H9 (cell line): ENCODE measurements at regions not wholly inside any gene's neighbourhood (a gene's known extent, or its start where the extent isn't known, plus 50 kb on each side); places are given as distances from the start of the nearest gene placed in this dataset.

Source experiments
- DNase-seq: peaks from one replicate; pipeline ENCODE4 v3.0.0-alpha.2; 2017
- H2AFZ ChIP-seq: one replicate; pipeline ENCODE4 v1.6.1; 2013; ENCODE audit warnings: mild to moderate bottlenecking, low read length, control low read depth, moderate library complexity
- H2AK5ac ChIP-seq: 2 replicates; pipeline ENCODE4 v1.6.1; 2013; ENCODE audit warnings: low read length, control low read depth, mixed read lengths; ENCODE audit not compliant: insufficient read length
- H2BK120ac ChIP-seq: one replicate; pipeline ENCODE4 v1.6.1; 2013; ENCODE audit warnings: low read depth, mild to moderate bottlenecking, low read length, control low read depth, inconsistent platforms; ENCODE audit not compliant: poor library complexity, severe bottlenecking
- H2BK12ac ChIP-seq: 2 replicates; pipeline ENCODE4 v1.6.1; 2013; ENCODE audit warnings: low read length, control low read depth, mixed read lengths, low read depth; ENCODE audit not compliant: insufficient read length
- H2BK15ac ChIP-seq: 2 replicates; pipeline ENCODE4 v1.6.1; 2013; ENCODE audit warnings: low read depth, low read length, control low read depth
- H2BK20ac ChIP-seq: one replicate; pipeline ENCODE4 v1.6.1; 2013; ENCODE audit warnings: low read depth, mild to moderate bottlenecking, low read length, control low read depth, inconsistent platforms; ENCODE audit not compliant: poor library complexity, severe bottlenecking
- H2BK5ac ChIP-seq: 2 replicates; pipeline ENCODE4 v1.6.1; 2013; ENCODE audit warnings: low read length, control low read depth, mixed read lengths; ENCODE audit not compliant: insufficient read length
- H3K14ac ChIP-seq: 2 replicates; pipeline ENCODE4 v1.6.1; 2013; ENCODE audit warnings: low read length, control low read depth; ENCODE audit not compliant: insufficient read depth
- H3K18ac ChIP-seq: 2 replicates; pipeline ENCODE4 v1.6.1; 2013; ENCODE audit warnings: low read depth, mild to moderate bottlenecking, mixed read lengths, low read length, control low read depth; ENCODE audit not compliant: insufficient read length
- H3K23ac ChIP-seq: 2 replicates; pipeline ENCODE4 v1.6.1; 2013; ENCODE audit warnings: low read length, control low read depth, mixed read lengths, low read depth; ENCODE audit not compliant: insufficient read length
- H3K23me2 ChIP-seq: 2 replicates; pipeline ENCODE4 v1.6.1; 2013; ENCODE audit warnings: low read depth, mild to moderate bottlenecking, mixed read lengths, low read length, control low read depth; ENCODE audit not compliant: insufficient read length, poor library complexity, severe bottlenecking
- H3K27ac ChIP-seq: 2 replicates; pipeline ENCODE4 v1.5.1; 2013; ENCODE audit warnings: low read length, control low read depth, mixed read lengths, low read depth; ENCODE audit not compliant: insufficient read length
- H3K27me3 ChIP-seq: 2 replicates; pipeline ENCODE4 v1.6.1; 2013; ENCODE audit warnings: low read length, control low read depth, inconsistent platforms; ENCODE audit not compliant: insufficient read depth
- H3K4ac ChIP-seq: 2 replicates; pipeline ENCODE4 v1.6.1; 2013; ENCODE audit warnings: low read depth, mild to moderate bottlenecking, control low read depth, inconsistent platforms, low read length, moderate library complexity
- H3K4me1 ChIP-seq: 2 replicates; pipeline ENCODE4 v1.6.1; 2013; ENCODE audit warnings: low read length, control low read depth, inconsistent platforms; ENCODE audit not compliant: insufficient read depth
- H3K4me2 ChIP-seq: 2 replicates; pipeline ENCODE4 v1.6.1; 2013; ENCODE audit warnings: low read length, control low read depth, mixed read lengths; ENCODE audit not compliant: insufficient read length, insufficient read depth
- H3K56ac ChIP-seq: 2 replicates; pipeline ENCODE4 v1.6.1; 2013; ENCODE audit warnings: low read depth, mild to moderate bottlenecking, mixed read lengths, low read length, control low read depth; ENCODE audit not compliant: insufficient read length
- H3K79me1 ChIP-seq: 2 replicates; pipeline ENCODE4 v1.6.1; 2013; ENCODE audit warnings: low read depth, mild to moderate bottlenecking, moderate library complexity, low read length, control low read depth, inconsistent platforms; ENCODE audit not compliant: insufficient read depth, poor library complexity, severe bottlenecking
- H3K79me2 ChIP-seq: 2 replicates; pipeline ENCODE4 v1.6.1; 2013; ENCODE audit warnings: low read length, control low read depth, inconsistent platforms; ENCODE audit not compliant: insufficient read depth
- H3K9ac ChIP-seq: 2 replicates; pipeline ENCODE4 v1.6.1; 2013; ENCODE audit warnings: low read length, control low read depth, mixed read lengths; ENCODE audit not compliant: insufficient read length; ENCODE audit errors: extremely low read depth
- H3K9me3 ChIP-seq: one replicate; pipeline ENCODE4 v1.6.1; 2013; ENCODE audit warnings: low read depth, low read length, inconsistent platforms; ENCODE audit not compliant: control insufficient read depth
- H3T11ph ChIP-seq: one replicate; pipeline ENCODE4 v1.6.1; 2013; ENCODE audit warnings: mild to moderate bottlenecking, low read length, control low read depth, inconsistent platforms
- H4K20me1 ChIP-seq: one replicate; pipeline ENCODE4 v1.6.1; 2013; ENCODE audit not compliant: control insufficient read depth, insufficient read length, insufficient read depth
- H4K5ac ChIP-seq: 2 replicates; pipeline ENCODE4 v1.6.1; 2013; ENCODE audit warnings: low read depth, mild to moderate bottlenecking, mixed read lengths, low read length, control low read depth; ENCODE audit not compliant: insufficient read length
- H4K8ac ChIP-seq: replicated peaks from 2 replicates; pipeline ENCODE4 v1.6.1; 2013; ENCODE audit warnings: low read length, control low read depth, mixed read lengths, low read depth; ENCODE audit not compliant: insufficient read length
- H4K91ac ChIP-seq: 2 replicates; pipeline ENCODE4 v1.6.1; 2013; ENCODE audit warnings: low read depth, mild to moderate bottlenecking, moderate library complexity, mixed read lengths, low read length, control low read depth; ENCODE audit not compliant: insufficient read length
- H3K27ac Mint-ChIP-seq, 3 experiments: 2 replicates in 2 of 3; 3 replicates in 1 of 3; pipeline ENCODE4 v1.8.0; 2020 to 2021; ENCODE audit warnings: mixed read lengths in 3 of 3, mild to moderate bottlenecking in 1 of 3, moderate library complexity in 1 of 3
- H3K27me3 Mint-ChIP-seq: 2 replicates; pipeline ENCODE4 v1.8.0; 2021; ENCODE audit warnings: low read depth, mild to moderate bottlenecking, moderate library complexity, mixed read lengths
- H3K36me3 Mint-ChIP-seq, 3 experiments: 2 replicates in 2 of 3; 3 replicates in 1 of 3; pipeline ENCODE4 v1.8.0; 2020 to 2021; ENCODE audit warnings: low read depth in 3 of 3, mixed read lengths in 3 of 3; ENCODE audit not compliant: insufficient read depth in 1 of 3
- H3K4me1 Mint-ChIP-seq, 2 experiments: 2 replicates each; pipeline ENCODE4 v1.8.0; 2020; ENCODE audit warnings: mixed read lengths in 2 of 2
- H3K4me3 Mint-ChIP-seq, 2 experiments: 2 replicates in 1 of 2; 3 replicates in 1 of 2; pipeline ENCODE4 v1.8.0; 2020 to 2021; ENCODE audit warnings: mild to moderate bottlenecking in 2 of 2, mixed read lengths in 2 of 2, moderate library complexity in 1 of 2
- H3K9me3 Mint-ChIP-seq, 2 experiments: 2 replicates in 1 of 2; 3 replicates in 1 of 2; pipeline ENCODE4 v1.8.0; 2020; ENCODE audit warnings: mild to moderate bottlenecking in 2 of 2, mixed read lengths in 2 of 2, moderate library complexity in 1 of 2
- CTCF ChIP-seq: fragments of 200-600 bp; sonication (generic); conservative IDR thresholded peaks from 3 replicates; pipeline ENCODE4 v1.8.0; 2021; ENCODE audit warnings: antibody characterized with exemption, mild to moderate bottlenecking
- WGBS: extraction: QIAGEN DNeasy Blood & Tissue Kit; methylation state at CpG from one replicate; pipeline ENCODE4 v1.1.7; 2013; ENCODE audit warnings: missing lambda C conversion rate, low lambda C conversion rate, mixed read lengths; ENCODE audit not compliant: insufficient read length; ENCODE audit errors: extremely low coverage; 5-methylcytosine and 5-hydroxymethylcytosine counted together

GRCh38 chr5:98218838-98219237 is 554.6 kb upstream of the RGMB start:
- no peaks in the 10 kb centered on the region for H3K27me3 Mint-ChIP-seq
- H3K14ac ChIP-seq: no peak overlapping the region
- H2BK5ac ChIP-seq: no peak overlapping the region
- H3T11ph ChIP-seq: no peak overlapping the region
- no peaks in the 10 kb centered on the region for H3K79me1 ChIP-seq
- H3K4me1 Mint-ChIP-seq: no peaks in the 10 kb centered on the region
- no peaks in the 10 kb centered on the region for H3K27me3 ChIP-seq
- no peak overlapping the region for H3K23ac ChIP-seq
- H3K4me2 ChIP-seq: no peak overlapping the region
- peaks cover under 1 to 3% of the 10 kb centered on the region in 2 experiments; a peak in 3 of 5 replicates for H3K9me3 Mint-ChIP-seq
- no peak overlapping the region for H4K5ac ChIP-seq
- WGBS: no CpG with 5 or more reads among the region's 2 CpGs
- H3K56ac ChIP-seq: no peak overlapping the region
- no peak overlapping the region for H2AFZ ChIP-seq
- no peak overlapping the region for H2BK15ac ChIP-seq
- H2BK120ac ChIP-seq: no peak overlapping the region
- no peak overlapping the region for H3K9ac ChIP-seq
- no peaks in the 10 kb centered on the region for H3K79me2 ChIP-seq
- no peaks in the 10 kb centered on the region for H3K4me1 ChIP-seq
- H2AK5ac ChIP-seq: no peak overlapping the region
- H3K4ac ChIP-seq: no peak overlapping the region
- no peaks in the 10 kb centered on the region; a peak in 1 of 7 replicates for H3K36me3 Mint-ChIP-seq
- H3K9me3 ChIP-seq: no peaks in the 10 kb centered on the region
- TF ChIP-seq CTCF: no peak
- H3K27ac ChIP-seq: no peak overlapping the region
- no peaks in the 10 kb centered on the region for H3K23me2 ChIP-seq
- H2BK20ac ChIP-seq: no peak overlapping the region
- H4K8ac ChIP-seq: no peak overlapping the region
- H2BK12ac ChIP-seq: no peak overlapping the region
- no peak overlapping the region for H4K91ac ChIP-seq
- no peaks in the 10 kb centered on the region for H4K20me1 ChIP-seq
- H3K4me3 Mint-ChIP-seq: no peak overlapping the region
- H3K18ac ChIP-seq: no peak overlapping the region
- no peak for DNase-seq
- H3K27ac Mint-ChIP-seq: no peak overlapping the region
